SJSA1 (cell line): ENCODE measurements at regions not wholly inside any gene's neighbourhood (a gene's known extent, or its start where the extent isn't known, plus 50 kb on each side); places are given as distances from the start of the nearest gene placed in this dataset.

Experiments
- DNase-seq, 2 experiments: peaks; one replicate each; pipeline ENCODE4 v3.0.0-alpha.2; 2015 to 2020; ENCODE audit warnings: low spot score in 2 of 2, low read depth in 1 of 2
- H3K27ac ChIP-seq: fragments of 250-450 bp; sonication (Bioruptor Pico); 2 replicates; pipeline ENCODE4 v1.5.1; 2020; ENCODE audit warnings: mild to moderate bottlenecking, moderate library complexity
- H3K27me3 ChIP-seq: fragments of 250-450 bp; sonication (Bioruptor Pico); replicated peaks from 2 replicates; pipeline ENCODE4 v1.5.1; 2020; ENCODE audit warnings: mild to moderate bottlenecking, moderate library complexity
- H3K36me3 ChIP-seq: fragments of 250-450 bp; sonication (Bioruptor Pico); 2 replicates; pipeline ENCODE4 v1.5.1; 2020; ENCODE audit warnings: mild to moderate bottlenecking
- H3K4me1 ChIP-seq: fragments of 250-450 bp; sonication (Bioruptor Pico); replicated peaks from 2 replicates; pipeline ENCODE4 v1.6.1; 2021; ENCODE audit warnings: mild to moderate bottlenecking
- H3K4me3 ChIP-seq: fragments of 250-450 bp; sonication (Bioruptor Pico); 2 replicates; pipeline ENCODE4 v1.5.1; 2020; ENCODE audit warnings: mild to moderate bottlenecking
- H3K9me3 ChIP-seq: fragments of 250-450 bp; sonication (Bioruptor Pico); replicated peaks from 2 replicates; pipeline ENCODE4 v1.5.1; 2020; ENCODE audit warnings: mild to moderate bottlenecking

- DNase-seq: no peak
- Histone ChIP-seq H3K4me1 (no peaks in the 10 kb centered on the region; the same call in 1 of the 2 replicates), H3K27ac (no peak overlapping the region), H3K36me3 (no peaks in the 10 kb centered on the region), H3K4me3 (no peak overlapping the region), H3K27me3 (no peaks in the 10 kb centered on the region), H3K9me3 (no peaks in the 10 kb centered on the region)
These were observed 106.0 kb upstream of the CSNK1A1L start for GRCh38 chr13:37211487-37211886.

GRCh38 chr13:37209621-37210580 is 104.4 kb upstream of the CSNK1A1L start:
- Histone ChIP-seq H3K4me1 (no peaks in the 10 kb centered on the region; the same call in 1 of the 2 replicates), H3K27ac (no peak overlapping the region), H3K4me3 (no peak overlapping the region), H3K36me3 (no peaks in the 10 kb centered on the region), H3K9me3 (no peaks in the 10 kb centered on the region), H3K27me3 (no peaks in the 10 kb centered on the region)
- no peak for DNase-seq

GRCh38 chr13:37207691-37208451 is 102.4 kb upstream of the CSNK1A1L start:
- no peak overlapping the region for H3K4me3 ChIP-seq
- DNase-seq: no peak
- peaks cover 7% of the 10 kb centered on the region for H3K4me1 ChIP-seq
- no peaks in the 10 kb centered on the region for H3K9me3 ChIP-seq
- H3K36me3 ChIP-seq: no peaks in the 10 kb centered on the region
- H3K27ac ChIP-seq: no peak overlapping the region
- no peaks in the 10 kb centered on the region for H3K27me3 ChIP-seq

GRCh38 chr13:37202264-37202663 is 96.8 kb upstream of the CSNK1A1L start:
- no peaks in the 10 kb centered on the region for H3K9me3 ChIP-seq
- peaks cover 26% of the 10 kb centered on the region for H3K4me1 ChIP-seq
- peak overlapping the region; percentile 60 for H3K27ac ChIP-seq
- H3K36me3 ChIP-seq: no peaks in the 10 kb centered on the region
- no peak overlapping the region for H3K4me3 ChIP-seq
- DNase-seq: peak in 1 of 2 experiments; percentile 55
- H3K27me3 ChIP-seq: no peaks in the 10 kb centered on the region

GRCh38 chr13:37201081-37201480 is 95.6 kb upstream of the CSNK1A1L start:
- Histone ChIP-seq H3K27me3 (no peaks in the 10 kb centered on the region), H3K36me3 (no peaks in the 10 kb centered on the region), H3K4me1 (peaks cover 26% of the 10 kb centered on the region), H3K4me3 (no peak overlapping the region), H3K9me3 (no peaks in the 10 kb centered on the region), H3K27ac (no peak overlapping the region)
- no peak for DNase-seq

- no peak for DNase-seq
- Histone ChIP-seq H3K36me3 (no peaks in the 10 kb centered on the region), H3K27me3 (no peaks in the 10 kb centered on the region), H3K4me3 (no peak overlapping the region), H3K27ac (no peak overlapping the region), H3K4me1 (peaks cover 41% of the 10 kb centered on the region), H3K9me3 (no peaks in the 10 kb centered on the region)
These were observed 93.2 kb upstream of the CSNK1A1L start for GRCh38 chr13:37198629-37199028.

- no peaks in the 10 kb centered on the region for H3K27me3 ChIP-seq
- no peak overlapping the region for H3K27ac ChIP-seq
- H3K36me3 ChIP-seq: no peaks in the 10 kb centered on the region
- no peak overlapping the region for H3K4me3 ChIP-seq
- DNase-seq: no peak
- peaks cover 26% of the 10 kb centered on the region for H3K4me1 ChIP-seq
- H3K9me3 ChIP-seq: no peaks in the 10 kb centered on the region
These were observed 90.2 kb upstream of the CSNK1A1L start for GRCh38 chr13:37195621-37196020.

GRCh38 chr13:37194428-37194861 is 89.0 kb upstream of the CSNK1A1L start:
- DNase-seq: peak in 1 of 2 experiments; percentile 61
- H3K27me3 ChIP-seq: no peaks in the 10 kb centered on the region
- no peak overlapping the region for H3K4me3 ChIP-seq
- no peaks in the 10 kb centered on the region for H3K36me3 ChIP-seq
- H3K9me3 ChIP-seq: no peaks in the 10 kb centered on the region
- peak overlapping the region; percentile 59 for H3K27ac ChIP-seq
- H3K4me1 ChIP-seq: peaks cover 26% of the 10 kb centered on the region

- H3K27ac ChIP-seq: no peak overlapping the region
- H3K27me3 ChIP-seq: no peaks in the 10 kb centered on the region
- peaks cover 22% of the 10 kb centered on the region for H3K4me1 ChIP-seq
- no peaks in the 10 kb centered on the region for H3K9me3 ChIP-seq
- DNase-seq: no peak
- H3K4me3 ChIP-seq: no peak overlapping the region
- H3K36me3 ChIP-seq: no peaks in the 10 kb centered on the region
These were observed 87.5 kb upstream of the CSNK1A1L start for GRCh38 chr13:37192956-37193355.

- Histone ChIP-seq H3K27me3 (no peaks in the 10 kb centered on the region), H3K9me3 (no peaks in the 10 kb centered on the region), H3K4me1 (no peaks in the 10 kb centered on the region; the same call in 1 of the 2 replicates), H3K36me3 (no peaks in the 10 kb centered on the region), H3K27ac (no peak overlapping the region), H3K4me3 (no peak overlapping the region)
- DNase-seq: no peak
These were observed 82.2 kb upstream of the CSNK1A1L start for GRCh38 chr13:37187621-37188020.

GRCh38 chr13:37187105-37187504 is 81.6 kb upstream of the CSNK1A1L start:
- Histone ChIP-seq H3K27ac (no peak overlapping the region), H3K4me1 (no peaks in the 10 kb centered on the region; the same call in 1 of the 2 replicates), H3K36me3 (no peaks in the 10 kb centered on the region), H3K27me3 (no peaks in the 10 kb centered on the region), H3K4me3 (no peak overlapping the region), H3K9me3 (no peaks in the 10 kb centered on the region)
- no peak for DNase-seq

GRCh38 chr13:37181620-37182019 is 76.2 kb upstream of the CSNK1A1L start:
- no peaks in the 10 kb centered on the region for H3K27me3 ChIP-seq

GRCh38 chr13:37179645-37180044 is 74.2 kb upstream of the CSNK1A1L start:
- DNase-seq: no peak
- H3K27ac ChIP-seq: no peak overlapping the region

More at GRCh38 chr13:37181620-37182019, 76.2 kb upstream of the CSNK1A1L start:
- no peaks in the 10 kb centered on the region for H3K4me1 ChIP-seq
- no peak overlapping the region for H3K4me3 ChIP-seq
- no peaks in the 10 kb centered on the region for H3K36me3 ChIP-seq
- H3K9me3 ChIP-seq: no peaks in the 10 kb centered on the region
- no peak for DNase-seq
- H3K27ac ChIP-seq: no peak overlapping the region

GRCh38 chr13:37177125-37177524 is 71.7 kb upstream of the CSNK1A1L start:
- no peak for DNase-seq
- no peaks in the 10 kb centered on the region for H3K9me3 ChIP-seq
- H3K27me3 ChIP-seq: no peaks in the 10 kb centered on the region
- H3K36me3 ChIP-seq: no peaks in the 10 kb centered on the region
- no peaks in the 10 kb centered on the region for H3K4me1 ChIP-seq
- no peak overlapping the region for H3K27ac ChIP-seq
- H3K4me3 ChIP-seq: no peak overlapping the region

More at GRCh38 chr13:37179645-37180044, 74.2 kb upstream of the CSNK1A1L start:
- H3K27me3 ChIP-seq: no peaks in the 10 kb centered on the region
- no peaks in the 10 kb centered on the region for H3K4me1 ChIP-seq
- no peak overlapping the region for H3K4me3 ChIP-seq
- H3K36me3 ChIP-seq: no peaks in the 10 kb centered on the region
- no peaks in the 10 kb centered on the region for H3K9me3 ChIP-seq
